AG09309 (cell line): ENCODE measurements at regions not wholly inside any gene's neighbourhood (a gene's known extent, or its start where the extent isn't known, plus 50 kb on each side); places are given as distances from the start of the nearest gene placed in this dataset.

Experiments
- DNase-seq: peaks from one replicate; pipeline ENCODE4 v3.0.0-alpha.2; 2010; ENCODE audit warnings: low read depth
- H3K4me3 ChIP-seq: 2 replicates; pipeline ENCODE4 v1.5.1; 2011; ENCODE audit warnings: mild to moderate bottlenecking, low read depth, low read length, moderate library complexity; ENCODE audit not compliant: control insufficient read depth
- CTCF ChIP-seq: IDR thresholded peaks from 2 replicates; pipeline ENCODE4 v1.5.1; 2011; ENCODE audit warnings: mild to moderate bottlenecking, low read depth, low read length, inconsistent platforms; ENCODE audit not compliant: insufficient read depth, control insufficient read depth; ENCODE audit errors: missing control alignments

- DNase-seq: no peak
- H3K4me3 ChIP-seq: no peak overlapping the region
- no peak for TF ChIP-seq CTCF
Observed at GRCh38 chr4:29295280-29295679, 1424.9 kb upstream of the PCDH7 start.

- H3K4me3 ChIP-seq: no peak overlapping the region
Observed at GRCh38 chr4:29304595-29304994, 1415.6 kb upstream of the PCDH7 start.

GRCh38 chr4:29307256-29307655 lies 1412.9 kb upstream of the PCDH7 start:
- DNase-seq: no peak
- TF ChIP-seq CTCF: no peak
- H3K4me3 ChIP-seq: no peak overlapping the region

More at GRCh38 chr4:29304595-29304994, 1415.6 kb upstream of the PCDH7 start:
- no peak for DNase-seq
- TF ChIP-seq CTCF: no peak

- TF ChIP-seq CTCF: no peak
Observed at GRCh38 chr4:29307755-29308154, 1412.4 kb upstream of the PCDH7 start.

GRCh38 chr4:29309050-29309449 lies 1411.1 kb upstream of the PCDH7 start:
- no peak overlapping the region for H3K4me3 ChIP-seq
- DNase-seq: no peak
- TF ChIP-seq CTCF: no peak

More at GRCh38 chr4:29307755-29308154, 1412.4 kb upstream of the PCDH7 start:
- no peak overlapping the region for H3K4me3 ChIP-seq
- no peak for DNase-seq

GRCh38 chr4:29310252-29310651 lies 1409.9 kb upstream of the PCDH7 start:
- no peak for TF ChIP-seq CTCF

GRCh38 chr4:29311247-29311646 lies 1408.9 kb upstream of the PCDH7 start:
- no peak for DNase-seq
- TF ChIP-seq CTCF: no peak
- no peak overlapping the region for H3K4me3 ChIP-seq

More at GRCh38 chr4:29310252-29310651, 1409.9 kb upstream of the PCDH7 start:
- no peak overlapping the region for H3K4me3 ChIP-seq
- no peak for DNase-seq
